ACHN (cell line): ENCODE measurements at regions not wholly inside any gene's neighbourhood (a gene's known extent, or its start where the extent isn't known, plus 50 kb on each side); places are given as distances from the start of the nearest gene placed in this dataset.
A peak's percentile ranks its signal among the peaks of the same experiment; 100 is the strongest.
"Not testable (repeated sequence)": the region's sequence is repeated elsewhere in the genome, so short reads cannot be mapped to it uniquely, and the experiment has no call there.

Experiments
- DNase-seq: peaks from one replicate; pipeline ENCODE4 v3.0.0-alpha.2; 2015
- in situ Hi-C: cut with HindIII; loops from 2 replicates; pipeline ENCODE4 v1.10.0; 2017; ENCODE audit warnings: low sequenced_read_pairs, low pct_ligation_motif_present, low pct_unique_long_range_greater_than_20kb

- in situ Hi-C loops, result no loop called here
- DNase-seq, result no peak
Observed at GRCh38 chr22:22946131-22946530, 58.5 kb downstream of the IGLL5 start.

GRCh38 chr22:22948651-22949571, 61.3 kb downstream of the IGLL5 start:
- in situ Hi-C loops, result no loop called here
- no peak for DNase-seq

- no peak for DNase-seq
- in situ Hi-C loops, result no loop called here
Observed at GRCh38 chr22:22949953-22950352, 62.3 kb downstream of the IGLL5 start.

DNA sequence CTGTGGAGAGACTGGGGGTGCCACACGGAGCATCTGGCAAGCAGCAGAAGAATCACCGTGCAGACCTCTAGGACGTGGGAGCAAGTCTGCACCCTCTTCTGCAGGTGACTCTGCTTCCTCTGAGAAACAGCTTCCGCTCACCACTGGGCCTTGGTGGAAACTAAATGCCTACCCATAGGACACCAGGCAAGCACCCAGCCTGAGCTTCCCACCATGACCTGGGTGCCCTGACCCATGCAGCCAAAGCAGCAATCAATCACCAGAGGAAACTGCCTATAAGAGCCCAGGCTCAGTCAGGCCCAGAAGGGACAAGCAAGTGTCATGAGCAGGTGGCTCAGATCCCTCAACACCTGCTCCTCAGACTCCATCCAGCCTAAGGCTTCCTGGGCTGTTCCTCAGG, 63.4 kb downstream of the IGLL5 start:
- no peak for DNase-seq
- in situ Hi-C loops, result no loop called here

- in situ Hi-C loops, result no loop called here
- DNase-seq, result no peak
Observed at GRCh38 chr22:22952531-22953280, 65.1 kb downstream of the IGLL5 start.

GRCh38 chr22:22953791-22954190, 66.2 kb downstream of the IGLL5 start:
- in situ Hi-C loops, result no loop called here
- no peak for DNase-seq

- no peak for DNase-seq
- in situ Hi-C loops, result no loop called here
Observed at GRCh38 chr22:22954656-22955055, 67.0 kb downstream of the IGLL5 start.

- in situ Hi-C loops, result no loop called here
- no peak for DNase-seq
Observed at GRCh38 chr22:22955276-22955798, 67.7 kb downstream of the IGLL5 start.

DNA sequence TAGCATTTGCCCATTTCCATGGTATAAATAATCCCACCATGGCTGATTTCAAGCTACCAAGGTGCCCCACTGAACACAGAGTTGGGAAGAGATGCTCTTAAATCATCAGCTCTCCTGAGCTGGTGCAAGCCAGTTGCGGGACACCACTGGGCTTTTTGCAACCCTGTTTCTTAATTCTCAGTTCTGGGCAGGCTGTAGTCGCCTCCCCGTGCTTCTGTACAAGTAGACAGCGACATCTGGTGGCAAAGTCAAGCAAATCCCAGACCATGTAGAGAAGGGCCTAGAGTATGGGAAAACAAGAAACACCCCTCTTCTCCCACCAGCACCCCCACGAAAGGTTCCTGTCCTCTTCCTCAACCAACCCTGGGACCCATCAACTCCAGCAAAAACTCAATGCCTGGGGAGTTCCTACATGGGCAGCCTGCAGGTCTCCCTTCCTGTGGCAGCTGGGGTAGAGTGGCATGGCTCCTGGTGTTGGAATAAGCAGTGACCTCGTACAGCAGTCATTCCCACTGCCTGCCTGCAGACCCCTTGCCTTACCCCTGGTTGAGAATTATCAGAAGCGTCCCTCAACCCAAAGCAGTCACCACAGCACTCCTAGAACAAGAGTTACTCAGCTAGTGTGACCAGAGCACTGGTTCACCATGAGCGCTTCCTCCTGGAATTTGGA, 68.4 kb downstream of the IGLL5 start:
- in situ Hi-C loops, result no loop called here
- peak; percentile 57 for DNase-seq

- DNase-seq, result no peak
- in situ Hi-C loops, result no loop called here
Observed at GRCh38 chr22:22957090-22957489, 69.5 kb downstream of the IGLL5 start.

DNA sequence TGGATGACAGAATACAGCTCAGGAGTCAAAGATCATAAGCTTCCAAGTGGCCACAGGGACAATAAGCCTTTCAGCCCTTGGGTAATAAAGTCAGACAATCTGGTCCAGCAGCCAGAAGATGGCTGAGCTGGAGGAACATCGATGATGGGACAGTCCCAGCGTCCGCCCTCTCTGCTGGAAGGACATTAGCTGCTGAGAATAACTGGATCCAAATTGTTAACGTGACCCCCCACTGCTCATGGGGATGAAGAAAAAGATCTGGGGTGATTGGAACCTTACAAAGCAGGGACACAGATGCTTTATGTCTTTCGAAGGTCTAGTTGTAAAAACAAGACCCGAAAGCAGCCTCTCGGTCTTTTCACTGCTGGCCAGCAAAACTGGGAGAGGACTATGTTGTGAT, 71.0 kb downstream of the IGLL5 start:
- no peak for DNase-seq
- in situ Hi-C loops, result no loop called here

- peak; percentile 60 for DNase-seq
- in situ Hi-C loops, result no loop called here
Observed at GRCh38 chr22:22959147-22959827, 71.7 kb downstream of the IGLL5 start.

- in situ Hi-C loops, result no loop called here
- no peak for DNase-seq
Observed at GRCh38 chr22:22960307-22960706, 72.7 kb downstream of the IGLL5 start.

- in situ Hi-C loops, result no loop called here
- no peak for DNase-seq
Observed at GRCh38 chr22:22961574-22961973, 74.0 kb downstream of the IGLL5 start.

DNA sequence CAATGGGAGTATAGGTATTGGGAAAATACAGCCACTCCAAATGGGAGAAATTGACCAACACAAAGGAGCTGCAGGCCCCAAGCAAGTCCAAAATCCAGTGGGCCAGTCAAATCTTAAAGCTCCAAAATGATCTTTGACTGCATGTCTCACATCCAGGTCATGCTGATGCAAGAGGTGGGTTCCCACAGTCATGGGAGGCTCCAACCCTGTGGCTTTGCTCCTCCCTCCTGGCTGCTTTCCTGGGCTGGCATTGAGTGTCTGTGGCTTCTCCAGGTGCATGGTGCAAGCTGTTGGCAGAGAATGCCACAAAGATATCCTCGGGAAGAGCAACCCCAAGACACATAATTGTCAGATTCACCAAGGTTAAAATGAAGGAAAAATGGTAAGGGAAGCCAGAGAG, 80.8 kb downstream of the IGLL5 start:
- in situ Hi-C loops, result no loop called here
- DNase-seq, result no peak

GRCh38 chr22:22972605-22973004, 85.0 kb downstream of the IGLL5 start:
- in situ Hi-C loops, DNase-seq: not testable (repeated sequence)

DNA sequence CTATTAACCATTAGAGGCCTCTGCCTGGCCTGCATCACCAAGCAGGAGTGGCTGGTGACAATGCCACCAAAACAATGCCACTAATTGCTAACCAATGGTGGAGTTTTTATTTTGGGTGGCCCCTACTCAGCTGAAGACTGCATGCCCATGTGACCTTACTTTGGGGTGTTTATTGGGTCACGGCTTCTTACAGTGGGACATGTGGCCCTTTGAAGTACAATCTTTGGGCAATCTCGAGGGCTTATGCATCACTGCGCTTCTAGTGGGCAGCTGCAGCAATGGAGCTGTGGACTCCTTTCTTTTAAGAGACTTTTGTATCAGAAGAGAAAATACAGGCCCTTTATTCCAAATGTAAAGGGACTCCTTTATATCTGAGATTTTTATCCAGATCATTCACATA, 85.7 kb downstream of the IGLL5 start:
- in situ Hi-C loops, result no loop called here

GRCh38 chr22:22974156-22974555, 86.5 kb downstream of the IGLL5 start:
- in situ Hi-C loops, result no loop called here
- DNase-seq, result no peak

More for the DNA sequence above, 85.7 kb downstream of the IGLL5 start:
- DNase-seq, result no peak
